ENCODE measurements at regions not wholly inside any gene's neighbourhood (a gene's known extent, or its start where the extent isn't known, plus 50 kb on each side); places are given as distances from the start of the nearest gene placed in this dataset.

DNA sequence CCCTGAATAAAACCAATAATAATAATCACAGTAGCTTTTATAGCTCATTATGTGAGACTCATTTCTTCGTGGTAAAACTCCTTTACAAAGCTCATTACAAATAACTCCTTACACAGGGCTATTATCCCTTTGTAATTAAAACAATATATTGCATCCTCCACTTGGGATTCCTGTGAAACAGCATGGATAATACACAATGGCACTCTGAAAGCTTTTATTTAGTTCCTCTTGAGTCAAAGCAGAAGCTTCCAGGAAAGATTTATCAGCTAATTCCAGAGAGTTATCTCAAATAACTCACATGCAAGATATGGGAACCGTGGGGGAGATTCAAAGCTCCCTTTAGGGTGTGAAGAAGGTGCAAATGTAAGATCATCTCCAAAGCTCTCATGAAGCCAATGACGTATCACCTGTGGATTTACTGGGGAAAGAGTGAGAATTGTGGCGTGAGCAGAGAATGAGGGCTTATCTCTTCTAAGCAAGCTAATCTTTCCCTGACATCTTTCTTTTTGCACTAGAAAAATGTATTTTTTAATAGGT lies 60.4 kb upstream of the GJA5 start:
- TF ChIP-seq SNAI2 (CRISPR knock-in tag; IDR thresholded peaks at IDR 0.05) = no peak
- no peak for TF ChIP-seq ZC3H10 (CRISPR knock-in tag; IDR thresholded peaks at IDR 0.05)
- TF ChIP-seq, protein P1, sequence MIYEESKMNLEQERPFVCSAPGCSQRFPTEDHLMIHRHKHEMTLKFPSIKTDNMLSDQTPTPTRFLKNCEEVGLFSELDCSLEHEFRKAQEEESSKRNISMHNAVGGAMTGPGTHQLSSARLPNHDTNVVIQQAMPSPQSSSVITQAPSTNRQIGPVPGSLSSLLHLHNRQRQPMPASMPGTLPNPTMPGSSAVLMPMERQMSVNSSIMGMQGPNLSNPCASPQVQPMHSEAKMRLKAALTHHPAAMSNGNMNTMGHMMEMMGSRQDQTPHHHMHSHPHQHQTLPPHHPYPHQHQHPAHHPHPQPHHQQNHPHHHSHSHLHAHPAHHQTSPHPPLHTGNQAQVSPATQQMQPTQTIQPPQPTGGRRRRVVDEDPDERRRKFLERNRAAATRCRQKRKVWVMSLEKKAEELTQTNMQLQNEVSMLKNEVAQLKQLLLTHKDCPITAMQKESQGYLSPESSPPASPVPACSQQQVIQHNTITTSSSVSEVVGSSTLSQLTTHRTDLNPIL (CRISPR knock-in tag; IDR thresholded peaks at IDR 0.05; ENCODE audit: low read depth) = no peak
- TF ChIP-seq ZNF565 (CRISPR knock-in tag; conservative IDR thresholded peaks at IDR 0.05; ENCODE audit: low read depth) = no peak
- TF ChIP-seq, protein P2, sequence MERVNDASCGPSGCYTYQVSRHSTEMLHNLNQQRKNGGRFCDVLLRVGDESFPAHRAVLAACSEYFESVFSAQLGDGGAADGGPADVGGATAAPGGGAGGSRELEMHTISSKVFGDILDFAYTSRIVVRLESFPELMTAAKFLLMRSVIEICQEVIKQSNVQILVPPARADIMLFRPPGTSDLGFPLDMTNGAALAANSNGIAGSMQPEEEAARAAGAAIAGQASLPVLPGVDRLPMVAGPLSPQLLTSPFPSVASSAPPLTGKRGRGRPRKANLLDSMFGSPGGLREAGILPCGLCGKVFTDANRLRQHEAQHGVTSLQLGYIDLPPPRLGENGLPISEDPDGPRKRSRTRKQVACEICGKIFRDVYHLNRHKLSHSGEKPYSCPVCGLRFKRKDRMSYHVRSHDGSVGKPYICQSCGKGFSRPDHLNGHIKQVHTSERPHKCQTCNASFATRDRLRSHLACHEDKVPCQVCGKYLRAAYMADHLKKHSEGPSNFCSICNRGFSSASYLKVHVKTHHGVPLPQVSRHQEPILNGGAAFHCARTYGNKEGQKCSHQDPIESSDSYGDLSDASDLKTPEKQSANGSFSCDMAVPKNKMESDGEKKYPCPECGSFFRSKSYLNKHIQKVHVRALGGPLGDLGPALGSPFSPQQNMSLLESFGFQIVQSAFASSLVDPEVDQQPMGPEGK (CRISPR knock-in tag; IDR thresholded peaks at IDR 0.05; ENCODE audit: borderline replicate concordance) = no peak
- no peak for TF ChIP-seq ISL1 (CRISPR knock-in tag; IDR thresholded peaks at IDR 0.05)
- TF ChIP-seq, protein P3, sequence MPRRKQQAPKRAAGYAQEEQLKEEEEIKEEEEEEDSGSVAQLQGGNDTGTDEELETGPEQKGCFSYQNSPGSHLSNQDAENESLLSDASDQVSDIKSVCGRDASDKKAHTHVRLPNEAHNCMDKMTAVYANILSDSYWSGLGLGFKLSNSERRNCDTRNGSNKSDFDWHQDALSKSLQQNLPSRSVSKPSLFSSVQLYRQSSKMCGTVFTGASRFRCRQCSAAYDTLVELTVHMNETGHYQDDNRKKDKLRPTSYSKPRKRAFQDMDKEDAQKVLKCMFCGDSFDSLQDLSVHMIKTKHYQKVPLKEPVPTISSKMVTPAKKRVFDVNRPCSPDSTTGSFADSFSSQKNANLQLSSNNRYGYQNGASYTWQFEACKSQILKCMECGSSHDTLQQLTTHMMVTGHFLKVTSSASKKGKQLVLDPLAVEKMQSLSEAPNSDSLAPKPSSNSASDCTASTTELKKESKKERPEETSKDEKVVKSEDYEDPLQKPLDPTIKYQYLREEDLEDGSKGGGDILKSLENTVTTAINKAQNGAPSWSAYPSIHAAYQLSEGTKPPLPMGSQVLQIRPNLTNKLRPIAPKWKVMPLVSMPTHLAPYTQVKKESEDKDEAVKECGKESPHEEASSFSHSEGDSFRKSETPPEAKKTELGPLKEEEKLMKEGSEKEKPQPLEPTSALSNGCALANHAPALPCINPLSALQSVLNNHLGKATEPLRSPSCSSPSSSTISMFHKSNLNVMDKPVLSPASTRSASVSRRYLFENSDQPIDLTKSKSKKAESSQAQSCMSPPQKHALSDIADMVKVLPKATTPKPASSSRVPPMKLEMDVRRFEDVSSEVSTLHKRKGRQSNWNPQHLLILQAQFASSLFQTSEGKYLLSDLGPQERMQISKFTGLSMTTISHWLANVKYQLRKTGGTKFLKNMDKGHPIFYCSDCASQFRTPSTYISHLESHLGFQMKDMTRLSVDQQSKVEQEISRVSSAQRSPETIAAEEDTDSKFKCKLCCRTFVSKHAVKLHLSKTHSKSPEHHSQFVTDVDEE (CRISPR knock-in tag; IDR thresholded peaks at IDR 0.05) = no peak
- no peak for ATAC-seq

DNA sequence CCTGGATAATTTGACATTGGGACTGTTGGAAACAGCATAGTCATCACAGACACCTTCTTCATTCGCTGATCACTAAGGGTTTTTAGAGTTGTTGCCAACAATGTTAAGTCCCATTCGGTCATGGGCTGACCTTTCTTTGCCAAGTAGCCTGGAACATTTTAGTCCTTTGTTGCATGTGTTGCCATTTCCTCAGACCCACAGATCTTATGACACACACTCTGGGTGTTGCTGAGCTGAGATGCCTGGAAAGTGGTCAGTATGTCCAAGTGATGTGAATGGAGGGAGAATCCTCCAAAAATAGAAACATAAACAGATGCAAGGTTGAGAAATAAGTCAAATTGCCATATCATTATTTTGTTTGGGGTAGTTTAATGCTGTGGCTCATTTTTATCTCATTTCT lies 61.5 kb upstream of the GJA5 start:
- no peak for ATAC-seq
- no peak for TF ChIP-seq ZNF565 (CRISPR knock-in tag; conservative IDR thresholded peaks at IDR 0.05; ENCODE audit: low read depth)
- TF ChIP-seq, protein P2 (CRISPR knock-in tag; IDR thresholded peaks at IDR 0.05; ENCODE audit: borderline replicate concordance) = no peak
- TF ChIP-seq ISL1 (CRISPR knock-in tag; IDR thresholded peaks at IDR 0.05) = no peak
- TF ChIP-seq, protein P4, sequence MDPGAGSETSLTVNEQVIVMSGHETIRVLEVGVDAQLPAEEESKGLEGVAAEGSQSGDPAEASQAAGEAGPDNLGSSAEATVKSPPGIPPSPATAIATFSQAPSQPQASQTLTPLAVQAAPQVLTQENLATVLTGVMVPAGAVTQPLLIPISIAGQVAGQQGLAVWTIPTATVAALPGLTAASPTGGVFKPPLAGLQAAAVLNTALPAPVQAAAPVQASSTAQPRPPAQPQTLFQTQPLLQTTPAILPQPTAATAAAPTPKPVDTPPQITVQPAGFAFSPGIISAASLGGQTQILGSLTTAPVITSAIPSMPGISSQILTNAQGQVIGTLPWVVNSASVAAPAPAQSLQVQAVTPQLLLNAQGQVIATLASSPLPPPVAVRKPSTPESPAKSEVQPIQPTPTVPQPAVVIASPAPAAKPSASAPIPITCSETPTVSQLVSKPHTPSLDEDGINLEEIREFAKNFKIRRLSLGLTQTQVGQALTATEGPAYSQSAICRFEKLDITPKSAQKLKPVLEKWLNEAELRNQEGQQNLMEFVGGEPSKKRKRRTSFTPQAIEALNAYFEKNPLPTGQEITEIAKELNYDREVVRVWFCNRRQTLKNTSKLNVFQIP (CRISPR knock-in tag; IDR thresholded peaks at IDR 0.05; ENCODE audit: borderline replicate concordance, low read depth) = no peak
- no peak for TF ChIP-seq RARB (CRISPR knock-in tag; IDR thresholded peaks at IDR 0.05)
- TF ChIP-seq ZC3H10 (CRISPR knock-in tag; IDR thresholded peaks at IDR 0.05) = no peak
- no peak for TF ChIP-seq GLIS3 (CRISPR knock-in tag; IDR thresholded peaks at IDR 0.05)
- TF ChIP-seq TOX (CRISPR knock-in tag; IDR thresholded peaks at IDR 0.05; ENCODE audit: borderline replicate concordance) = no peak

DNA sequence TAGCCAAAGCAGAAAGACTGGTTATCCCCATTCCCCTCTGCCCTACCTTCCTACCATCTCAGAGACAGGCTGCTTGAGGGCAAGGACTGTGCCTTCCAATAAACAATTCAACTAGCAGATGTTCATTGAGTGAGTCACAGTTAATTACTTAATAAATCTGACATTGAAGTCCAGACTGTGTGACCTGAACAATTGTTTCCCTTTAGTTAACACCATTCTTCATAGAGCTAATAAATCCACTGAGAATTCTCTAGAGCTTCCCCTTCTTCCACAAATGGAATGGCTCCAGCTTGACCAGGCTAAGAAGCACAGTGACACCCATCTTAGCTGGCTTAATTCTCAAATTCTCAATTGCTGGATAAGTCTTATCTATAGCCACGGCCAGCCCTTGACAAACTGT lies 61.9 kb upstream of the GJA5 start:
- ATAC-seq = no peak
- no peak for TF ChIP-seq ZNF8 (CRISPR knock-in tag; IDR thresholded peaks at IDR 0.05)
- no peak for TF ChIP-seq ISL1 (CRISPR knock-in tag; IDR thresholded peaks at IDR 0.05)
- TF ChIP-seq, protein P3 (CRISPR knock-in tag; IDR thresholded peaks at IDR 0.05) = no peak
- TF ChIP-seq GLIS3 (CRISPR knock-in tag; IDR thresholded peaks at IDR 0.05) = no peak
- TF ChIP-seq ZNF70 (CRISPR knock-in tag; IDR thresholded peaks at IDR 0.05) = no peak
- no peak for TF ChIP-seq ESRRG (CRISPR knock-in tag; IDR thresholded peaks at IDR 0.05)
- TF ChIP-seq, protein P2 (CRISPR knock-in tag; IDR thresholded peaks at IDR 0.05; ENCODE audit: borderline replicate concordance) = no peak
- TF ChIP-seq ZC3H10 (CRISPR knock-in tag; IDR thresholded peaks at IDR 0.05) = no peak
- TF ChIP-seq, protein P1 (CRISPR knock-in tag; IDR thresholded peaks at IDR 0.05; ENCODE audit: low read depth) = no peak
- no peak for TF ChIP-seq TCF4 (CRISPR knock-in tag; IDR thresholded peaks at IDR 0.05; ENCODE audit: borderline replicate concordance)
- TF ChIP-seq, protein P5, sequence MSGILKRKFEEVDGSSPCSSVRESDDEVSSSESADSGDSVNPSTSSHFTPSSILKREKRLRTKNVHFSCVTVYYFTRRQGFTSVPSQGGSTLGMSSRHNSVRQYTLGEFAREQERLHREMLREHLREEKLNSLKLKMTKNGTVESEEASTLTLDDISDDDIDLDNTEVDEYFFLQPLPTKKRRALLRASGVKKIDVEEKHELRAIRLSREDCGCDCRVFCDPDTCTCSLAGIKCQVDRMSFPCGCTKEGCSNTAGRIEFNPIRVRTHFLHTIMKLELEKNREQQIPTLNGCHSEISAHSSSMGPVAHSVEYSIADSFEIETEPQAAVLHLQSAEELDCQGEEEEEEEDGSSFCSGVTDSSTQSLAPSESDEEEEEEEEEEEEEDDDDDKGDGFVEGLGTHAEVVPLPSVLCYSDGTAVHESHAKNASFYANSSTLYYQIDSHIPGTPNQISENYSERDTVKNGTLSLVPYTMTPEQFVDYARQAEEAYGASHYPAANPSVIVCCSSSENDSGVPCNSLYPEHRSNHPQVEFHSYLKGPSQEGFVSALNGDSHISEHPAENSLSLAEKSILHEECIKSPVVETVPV (CRISPR knock-in tag; IDR thresholded peaks at IDR 0.05) = no peak
- no peak for TF ChIP-seq BACH2 (CRISPR knock-in tag; IDR thresholded peaks at IDR 0.05; ENCODE audit: borderline replicate concordance)
- no peak for TF ChIP-seq ZFP3 (CRISPR knock-in tag; IDR thresholded peaks at IDR 0.05)
- no peak for TF ChIP-seq TOX (CRISPR knock-in tag; IDR thresholded peaks at IDR 0.05; ENCODE audit: borderline replicate concordance)
